Midbrain (tissue), 1 donor: ENCODE measurements at regions not wholly inside any gene's neighbourhood (a gene's known extent, or its start where the extent isn't known, plus 50 kb on each side); places are given as distances from the start of the nearest gene placed in this dataset.

Experiments used
- DNase-seq: peaks from one replicate; lab custom pipeline; 2025; lab: John Stamatoyannopoulos, UW

GRCh38 chr6:166842607-166843006 is 113.7 kb downstream of the RNASET2 start:
- DNase-seq: no peak

- no peak for DNase-seq
Observed at GRCh38 chr6:166841216-166841615, 115.1 kb downstream of the RNASET2 start.

GRCh38 chr6:166839569-166839968 is 116.8 kb downstream of the RNASET2 start:
- DNase-seq: no peak

DNA sequence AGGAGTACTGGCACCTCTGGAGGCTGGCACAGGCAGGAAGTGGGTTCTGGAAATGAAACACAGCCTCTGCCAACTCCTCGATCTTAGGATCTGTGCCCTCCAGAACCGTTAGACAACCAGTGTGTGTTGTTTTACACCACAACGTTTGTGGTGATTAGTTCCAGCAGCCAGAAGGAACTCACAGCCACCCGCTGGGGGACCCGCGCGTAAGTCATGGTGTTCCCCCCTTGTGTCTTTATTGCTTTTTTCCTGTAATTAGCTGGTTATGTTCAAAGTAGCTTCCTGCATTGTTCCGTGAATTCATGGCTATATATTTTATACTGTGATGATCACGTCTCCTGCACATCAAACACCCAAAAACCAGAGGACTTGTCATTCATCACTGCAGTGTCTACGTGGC is 117.4 kb downstream of the RNASET2 start:
- DNase-seq: no peak

DNA sequence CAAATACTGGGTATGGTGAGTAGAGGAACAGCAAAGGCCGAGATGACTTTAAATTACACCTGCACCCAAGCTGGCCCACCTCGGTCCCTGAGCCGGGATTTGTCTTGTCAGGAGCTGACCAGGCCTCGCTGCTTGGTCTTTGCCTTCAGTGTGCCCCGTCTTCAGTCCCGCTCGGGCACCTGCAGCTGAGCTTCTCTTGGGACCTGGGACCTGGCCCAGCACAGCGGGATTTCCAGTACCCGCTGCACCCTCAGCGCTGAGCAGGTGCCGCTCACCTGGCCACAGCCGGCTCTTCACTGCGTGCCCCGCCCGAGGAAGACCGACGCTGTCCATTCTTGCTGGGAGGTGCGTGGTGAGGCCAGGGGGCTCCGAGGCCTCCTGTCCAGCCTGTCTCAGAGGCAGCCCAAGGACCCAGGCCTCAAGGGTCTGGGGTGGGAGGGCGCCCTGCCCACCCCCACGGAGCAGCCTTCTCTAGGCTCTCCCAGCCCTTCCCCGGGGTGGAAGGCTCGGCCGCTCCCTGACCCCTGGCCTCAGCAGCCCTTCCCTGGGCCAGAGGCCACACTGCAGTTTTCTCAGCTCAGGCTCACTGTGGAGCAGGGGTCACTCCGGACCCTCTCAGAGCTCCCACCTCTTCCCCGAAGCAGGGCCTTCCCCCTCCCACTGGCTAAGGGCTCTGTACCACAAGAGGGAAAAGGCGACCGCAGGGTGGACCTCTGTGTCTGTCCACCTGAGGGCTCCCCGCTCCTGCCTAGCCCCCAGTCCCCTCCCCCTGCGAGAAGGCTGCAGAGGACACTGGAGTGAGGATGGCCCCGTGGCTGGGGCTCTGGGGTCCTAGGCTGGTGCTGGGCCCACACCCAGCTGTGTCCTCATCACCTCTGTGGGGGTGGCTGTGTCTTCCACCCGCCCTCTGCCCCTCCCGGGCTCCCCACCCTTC is 119.3 kb downstream of the RNASET2 start:
- DNase-seq: no peak

DNA sequence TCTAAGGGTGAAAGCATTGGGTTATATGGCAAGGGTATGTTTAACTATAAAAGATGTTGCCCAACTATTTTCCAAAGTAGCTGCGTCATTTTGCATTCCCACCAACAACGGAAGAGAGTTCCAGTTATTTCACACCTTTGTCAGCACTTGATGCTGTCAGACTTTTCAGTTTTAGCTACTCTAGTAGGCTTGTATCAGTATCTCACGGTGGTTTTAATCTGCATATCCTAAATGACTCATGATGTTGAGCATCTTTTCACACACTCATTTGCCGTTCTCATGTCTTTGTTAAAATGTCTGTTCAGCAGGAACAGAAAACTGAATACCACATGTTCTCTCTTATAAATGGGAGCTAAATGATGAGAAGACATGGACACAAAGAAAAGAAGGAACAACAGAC is 122.3 kb downstream of the RNASET2 start:
- DNase-seq: no peak

DNA sequence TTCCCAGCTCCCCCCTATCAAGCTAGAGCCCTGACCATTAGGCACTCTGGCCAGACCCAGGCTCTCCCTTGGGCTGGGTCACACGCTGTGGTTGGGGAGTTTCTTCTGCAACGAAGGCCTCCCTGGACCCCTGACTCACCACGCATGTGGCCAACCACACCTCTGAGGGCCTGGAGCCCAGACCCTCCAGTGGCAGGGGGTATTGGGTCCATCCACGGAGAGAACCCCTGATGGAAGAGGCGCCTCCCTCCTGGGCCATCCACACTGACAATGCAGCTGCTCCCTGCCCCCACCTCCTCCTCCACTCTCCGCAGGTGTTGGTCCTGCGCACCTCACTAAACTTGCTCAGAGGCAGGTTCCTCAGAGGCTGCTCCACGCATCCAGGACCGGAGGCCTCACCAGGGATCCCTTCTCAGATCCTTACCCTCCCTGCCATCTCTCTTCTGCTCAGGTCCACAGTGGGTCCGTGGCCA is 125.4 kb downstream of the RNASET2 start:
- DNase-seq: no peak

DNA sequence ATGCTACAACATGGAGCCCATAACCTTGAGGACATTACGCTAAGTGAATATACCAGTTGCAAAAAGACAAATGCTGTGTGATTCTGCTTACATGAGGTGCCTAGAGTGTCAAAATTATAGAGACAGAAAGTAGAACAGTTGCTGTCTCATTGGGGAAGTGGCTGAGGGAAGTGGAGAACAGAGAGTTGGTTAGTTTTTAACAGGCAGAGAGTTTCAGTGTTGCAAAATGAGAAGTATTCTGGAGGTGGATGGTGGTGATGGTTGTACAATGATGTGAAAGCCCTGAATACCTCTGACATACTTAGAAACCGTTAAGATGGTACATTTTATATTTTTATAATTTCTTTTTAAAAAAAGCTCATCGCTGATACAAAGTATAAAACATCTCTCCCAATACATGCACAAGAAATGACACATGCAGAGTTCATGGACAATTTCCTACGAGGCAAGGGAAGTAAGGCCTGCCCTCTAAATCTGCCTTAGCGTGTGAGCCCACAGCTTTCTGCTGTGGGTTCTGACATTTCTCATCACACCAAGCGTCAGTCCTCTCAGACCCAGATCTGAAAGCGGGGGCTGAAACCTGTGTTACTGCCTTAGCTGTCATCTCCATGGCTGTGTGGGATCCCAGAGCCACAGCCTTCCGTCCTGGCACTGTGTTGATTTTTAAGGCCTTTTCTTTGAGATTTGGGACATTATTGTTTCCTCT is 126.0 kb downstream of the RNASET2 start:
- DNase-seq: peak; percentile 5

- DNase-seq: no peak
Observed at GRCh38 chr6:166826264-166826663, 130.1 kb downstream of the RNASET2 start.

DNA sequence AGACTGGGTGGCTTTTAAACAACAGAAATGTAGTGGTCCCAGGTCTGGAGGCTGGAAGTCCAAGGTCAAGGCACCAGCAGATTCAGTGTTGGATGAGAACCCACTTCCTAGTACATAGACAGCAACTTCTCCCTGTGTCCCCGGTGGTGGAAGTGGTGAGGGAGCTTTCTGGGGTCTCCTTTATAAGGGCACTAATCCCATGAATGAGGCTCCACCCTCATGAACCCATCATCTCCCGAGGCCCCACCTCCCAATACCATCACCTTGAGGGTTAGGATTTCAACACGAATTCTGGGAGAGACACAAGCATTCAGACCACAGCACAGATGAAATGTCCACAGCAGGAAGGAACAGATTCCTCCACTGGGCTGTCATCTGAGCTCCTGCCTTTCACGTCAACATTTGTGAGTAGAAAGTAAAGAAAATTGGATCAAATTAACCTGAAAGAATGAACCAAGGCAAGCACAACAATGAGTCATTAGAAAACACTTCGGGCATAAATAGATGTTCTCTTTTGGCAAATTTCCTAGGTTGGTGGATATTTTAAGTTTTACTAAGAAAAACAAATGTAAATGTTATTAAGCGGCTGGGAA is 130.7 kb downstream of the RNASET2 start:
- no peak for DNase-seq

DNA sequence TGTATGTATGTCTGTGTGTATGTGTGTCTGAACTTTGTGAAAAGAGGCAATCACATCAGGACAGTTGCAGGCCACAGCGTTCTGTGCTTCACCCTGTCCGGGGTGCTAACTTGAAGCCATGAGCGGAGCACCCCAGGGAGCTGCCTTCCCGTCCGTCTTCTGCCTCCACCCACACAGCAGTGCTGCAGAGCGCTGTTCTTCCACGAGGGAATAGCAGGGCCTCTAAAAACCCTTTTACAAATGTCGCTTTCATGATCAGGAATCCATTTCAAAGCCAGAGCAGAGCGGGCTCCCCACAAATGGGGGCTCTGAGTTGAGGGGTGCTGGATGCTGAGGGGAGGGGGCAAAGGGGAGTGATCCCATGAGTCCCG is 131.5 kb downstream of the RNASET2 start:
- no peak for DNase-seq

GRCh38 chr6:166824146-166824879 is 132.0 kb downstream of the RNASET2 start:
- DNase-seq: no peak

DNA sequence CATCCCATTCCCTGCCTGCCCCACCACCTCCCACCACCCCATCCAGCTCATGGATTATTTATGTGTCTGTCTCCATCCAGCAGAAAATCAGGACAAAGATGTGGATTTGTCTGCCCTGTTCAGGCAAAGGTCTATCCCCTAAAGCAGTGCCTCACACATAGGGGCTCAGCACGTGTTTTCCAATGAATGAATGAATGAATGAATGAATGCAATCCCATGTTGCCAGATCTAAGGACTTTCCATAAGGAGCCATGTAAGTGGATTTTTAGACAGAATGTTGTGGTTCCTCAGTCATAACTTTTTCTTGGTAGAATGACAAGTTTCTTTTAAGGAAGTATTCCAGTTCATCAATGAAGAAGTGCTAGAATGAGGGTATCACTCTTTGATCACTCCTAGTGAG is 133.7 kb downstream of the RNASET2 start:
- DNase-seq: no peak

DNA sequence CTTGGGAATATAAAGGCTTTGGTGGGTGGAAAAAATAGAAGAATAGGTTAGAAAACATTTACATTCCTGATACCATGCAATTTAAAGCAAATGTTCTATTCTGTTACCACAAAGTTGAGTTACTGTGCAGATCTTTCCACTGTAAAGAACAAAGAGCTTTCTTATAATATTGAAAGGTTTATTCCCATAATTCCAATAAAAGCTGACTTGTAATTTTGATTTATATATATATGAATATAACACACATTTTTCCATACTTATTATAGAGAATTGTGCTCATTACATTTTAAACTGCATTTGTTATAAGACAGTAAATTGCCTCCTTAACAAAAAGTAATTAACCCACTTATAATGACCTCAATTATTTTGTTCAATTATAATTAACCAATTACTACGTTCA is 135.9 kb downstream of the RNASET2 start:
- no peak for DNase-seq

DNA sequence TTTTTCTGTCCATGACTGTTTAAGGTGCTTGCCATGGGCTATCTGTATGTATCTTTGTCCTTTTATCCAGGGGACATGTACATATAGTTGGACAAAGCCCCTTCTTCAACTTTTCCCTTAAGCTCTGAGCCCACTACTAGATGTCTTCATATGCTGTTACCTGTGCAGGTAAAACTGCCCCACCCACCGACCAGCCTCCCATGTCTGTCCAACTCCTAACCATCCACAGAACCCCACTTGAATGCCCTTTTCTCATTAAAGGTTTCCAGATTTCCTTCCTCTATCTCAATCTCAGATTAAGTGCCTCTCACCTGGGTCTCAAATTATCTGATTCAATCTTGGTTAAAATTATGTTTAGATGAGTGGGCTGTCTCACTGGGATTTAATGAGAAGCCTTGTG is 136.3 kb downstream of the RNASET2 start:
- no peak for DNase-seq

- no peak for DNase-seq
Observed at GRCh38 chr6:166815629-166816028, 140.7 kb downstream of the RNASET2 start.

GRCh38 chr6:166814390-166814789 is 142.0 kb downstream of the RNASET2 start:
- no peak for DNase-seq

GRCh38 chr6:166813461-166813860 is 142.9 kb downstream of the RNASET2 start:
- DNase-seq: no peak

- DNase-seq: no peak
Observed at GRCh38 chr6:166810864-166811263, 145.5 kb downstream of the RNASET2 start.

GRCh38 chr6:166809721-166810120 is 146.6 kb downstream of the RNASET2 start:
- DNase-seq: no peak

DNA sequence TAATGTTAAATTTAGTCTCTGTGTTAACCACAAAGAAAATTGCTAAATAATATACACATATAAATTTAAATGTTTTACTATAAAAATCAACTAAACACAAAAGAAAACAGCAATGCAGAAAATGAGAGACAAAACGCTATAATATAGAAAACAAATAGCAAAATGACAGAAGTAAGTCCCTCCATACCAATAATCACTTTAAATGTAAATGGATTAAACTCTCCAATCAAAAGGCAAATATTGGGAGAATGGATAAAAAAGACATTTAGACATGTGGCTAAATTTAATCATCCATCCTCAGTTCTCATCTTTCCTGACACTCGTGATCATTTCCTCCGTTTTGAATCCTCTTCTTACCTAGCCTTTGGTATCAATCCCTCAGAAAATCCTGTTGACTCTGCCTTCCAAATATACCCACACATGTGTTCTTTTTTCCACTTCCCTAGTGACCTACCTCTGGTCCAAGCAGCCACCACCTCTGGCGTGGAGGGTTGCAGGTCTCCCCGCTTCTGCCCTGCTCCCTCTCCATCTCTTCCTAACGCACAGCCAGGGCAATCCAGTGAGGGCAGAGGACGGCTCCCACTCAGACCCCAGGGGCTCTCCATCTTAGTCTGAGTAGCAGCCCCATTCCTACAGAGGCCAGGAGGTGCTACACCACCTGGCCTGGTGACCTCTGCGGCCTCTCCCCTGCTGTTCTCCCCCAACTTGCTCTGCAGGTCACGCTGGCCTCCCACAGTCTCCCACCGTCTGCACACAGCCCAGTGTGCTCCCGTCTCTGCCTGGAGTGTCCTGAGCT is 149.2 kb downstream of the RNASET2 start:
- DNase-seq: no peak
